GM06990 (cell line): ENCODE measurements at regions not wholly inside any gene's neighbourhood (a gene's known extent, or its start where the extent isn't known, plus 50 kb on each side); places are given as distances from the start of the nearest gene placed in this dataset.

Experiments
- DNase-seq: peaks from one replicate; pipeline ENCODE4 v3.0.0-alpha.2; 2011; ENCODE audit not compliant: insufficient read length; ENCODE audit errors: extremely low read depth
- H3K27me3 ChIP-seq: replicated peaks from 2 replicates; pipeline ENCODE4 v1.6.0; 2011; ENCODE audit warnings: low read length; ENCODE audit not compliant: control insufficient read depth, insufficient read depth
- H3K36me3 ChIP-seq: 2 replicates; pipeline ENCODE4 v1.5.1; 2011; ENCODE audit warnings: low read length; ENCODE audit not compliant: control insufficient read depth, insufficient read depth
- H3K4me3 ChIP-seq: replicated peaks from 2 replicates; pipeline ENCODE4 v1.5.1; 2011; ENCODE audit warnings: low read depth, mild to moderate bottlenecking, control low read depth, low read length
- CTCF ChIP-seq: IDR thresholded peaks from 2 replicates; pipeline ENCODE4 v1.5.1; 2011; ENCODE audit warnings: low read length, control low read depth, mild to moderate bottlenecking, inconsistent platforms; ENCODE audit not compliant: insufficient read depth, poor library complexity, severe bottlenecking

- no peak for TF ChIP-seq CTCF
- Histone ChIP-seq H3K36me3 (no peaks in the 10 kb centered on the region), H3K27me3 (no peaks in the 10 kb centered on the region), H3K4me3 (no peak overlapping the region)
- DNase-seq = no peak
Measured at GRCh38 chr9:104025945-104026344, 68.2 kb upstream of the SMC2 start.

- Histone ChIP-seq H3K36me3 (no peaks in the 10 kb centered on the region), H3K27me3 (no peaks in the 10 kb centered on the region), H3K4me3 (no peak overlapping the region)
- TF ChIP-seq CTCF = no peak
- no peak for DNase-seq
Measured at GRCh38 chr9:104027295-104027694, 66.8 kb upstream of the SMC2 start.

- TF ChIP-seq CTCF = no peak
- Histone ChIP-seq H3K27me3 (no peaks in the 10 kb centered on the region), H3K4me3 (no peak overlapping the region), H3K36me3 (no peaks in the 10 kb centered on the region)
- no peak for DNase-seq
Measured at GRCh38 chr9:104028827-104029226, 65.3 kb upstream of the SMC2 start.
